Central memory CD8-positive, alpha-beta T cell (primary cell): ENCODE measurements at regions not wholly inside any gene's neighbourhood (a gene's known extent, or its start where the extent isn't known, plus 50 kb on each side); places are given as distances from the start of the nearest gene placed in this dataset.

Experiments used
- ATAC-seq: fragments of 150-1000 bp; cut with Tn5 transposase; replicated peaks from 2 replicates; pipeline ENCODE4 v1.10.0; 2022; ENCODE audit warnings: mild to moderate bottlenecking, moderate FRiP score, moderate number of reproducible peaks; ENCODE audit not compliant: poor library complexity, severe bottlenecking; ENCODE audit errors: extremely low read depth
- DNase-seq, 2 donors: peaks; one replicate each; pipeline ENCODE4 v3.0.0; 2021; ENCODE audit warnings: low spot score in 2 of 2
- H3K27ac Mint-ChIP-seq: one replicate; pipeline ENCODE4 v1.8.0; 2022; ENCODE audit warnings: low read depth, mild to moderate bottlenecking, moderate library complexity, mixed read lengths
- H3K27me3 Mint-ChIP-seq: one replicate; pipeline ENCODE4 v1.8.0; 2022; ENCODE audit warnings: mixed read lengths
- H3K36me3 Mint-ChIP-seq: one replicate; pipeline ENCODE4 v1.8.0; 2022; ENCODE audit warnings: mild to moderate bottlenecking, moderate library complexity, mixed read lengths; ENCODE audit not compliant: insufficient read depth
- H3K4me1 Mint-ChIP-seq: one replicate; pipeline ENCODE4 v1.8.0; 2022; ENCODE audit warnings: mixed read lengths
- H3K4me3 Mint-ChIP-seq: one replicate; pipeline ENCODE4 v1.8.0; 2022; ENCODE audit warnings: mild to moderate bottlenecking, moderate library complexity, mixed read lengths
- H3K9me3 Mint-ChIP-seq: one replicate; pipeline ENCODE4 v1.8.0; 2022; ENCODE audit warnings: mixed read lengths

DNA sequence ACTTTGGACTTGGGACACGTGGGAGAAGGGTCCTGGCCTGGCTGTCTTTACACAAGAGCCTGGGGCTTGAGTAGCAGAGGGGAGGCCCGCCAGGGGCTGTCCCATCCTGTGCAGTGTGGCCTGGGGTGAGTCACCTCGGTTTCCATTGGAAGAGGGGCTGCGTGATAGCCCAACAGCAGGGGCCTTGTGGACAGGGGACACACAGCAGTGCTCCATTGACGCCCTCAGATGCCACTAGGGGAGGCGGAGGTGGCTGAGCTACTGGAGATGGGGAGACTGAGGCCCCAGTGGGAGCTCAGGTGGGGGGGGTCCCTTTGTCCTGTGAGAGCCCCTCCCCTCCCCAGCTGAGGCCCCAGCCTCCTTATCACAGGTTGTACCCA is 50.0 kb upstream of the RNU6ATAC start:
- no peaks in the 10 kb centered on the region for H3K27me3 Mint-ChIP-seq
- H3K27ac Mint-ChIP-seq, result no peak overlapping the region
- ATAC-seq, result no peak

GRCh38 chr9:134214766-134215419 is 50.5 kb upstream of the RNU6ATAC start:
- H3K4me1 Mint-ChIP-seq, result peaks cover 5% of the 10 kb centered on the region
- peaks cover 5% of the 10 kb centered on the region for H3K9me3 Mint-ChIP-seq
- ATAC-seq (no peak), DNase-seq (no peak)
- H3K4me3 Mint-ChIP-seq, result no peak overlapping the region
- no peak overlapping the region for H3K27ac Mint-ChIP-seq
- no peaks in the 10 kb centered on the region for H3K27me3 Mint-ChIP-seq
- H3K36me3 Mint-ChIP-seq, result no peaks in the 10 kb centered on the region

More for the DNA sequence above, 50.0 kb upstream of the RNU6ATAC start:
- Mint-ChIP-seq H3K4me3 (no peak overlapping the region), H3K36me3 (no peaks in the 10 kb centered on the region), H3K9me3 (peaks cover 5% of the 10 kb centered on the region), H3K4me1 (peaks cover 5% of the 10 kb centered on the region)
- DNase-seq, result no peak

- DNase-seq (no peak), ATAC-seq (no peak)
- Mint-ChIP-seq H3K27ac (no peak overlapping the region), H3K36me3 (no peaks in the 10 kb centered on the region), H3K4me3 (no peak overlapping the region), H3K27me3 (no peaks in the 10 kb centered on the region), H3K9me3 (peaks cover 5% of the 10 kb centered on the region), H3K4me1 (peaks cover 5% of the 10 kb centered on the region)
Observed at GRCh38 chr9:134215420-134215698, 51.0 kb upstream of the RNU6ATAC start.

- Mint-ChIP-seq H3K36me3 (no peaks in the 10 kb centered on the region), H3K4me1 (peaks cover 5% of the 10 kb centered on the region), H3K27ac (no peak overlapping the region), H3K9me3 (peaks cover 5% of the 10 kb centered on the region), H3K27me3 (no peaks in the 10 kb centered on the region), H3K4me3 (no peak overlapping the region)
- DNase-seq, result no peak
- ATAC-seq, result no peak
Observed at GRCh38 chr9:134215699-134216448, 51.5 kb upstream of the RNU6ATAC start.

- no peak overlapping the region for H3K4me3 Mint-ChIP-seq
- H3K27me3 Mint-ChIP-seq, result no peaks in the 10 kb centered on the region
- no peak overlapping the region for H3K27ac Mint-ChIP-seq
- no peak for ATAC-seq
- H3K9me3 Mint-ChIP-seq, result peaks cover 5% of the 10 kb centered on the region
- DNase-seq, result no peak
- peaks cover 5% of the 10 kb centered on the region for H3K4me1 Mint-ChIP-seq
- no peaks in the 10 kb centered on the region for H3K36me3 Mint-ChIP-seq
Observed at GRCh38 chr9:134216449-134216951, 52.1 kb upstream of the RNU6ATAC start.

- H3K27me3 Mint-ChIP-seq, result no peaks in the 10 kb centered on the region
- no peak overlapping the region for H3K4me3 Mint-ChIP-seq
- H3K27ac Mint-ChIP-seq, result no peak overlapping the region
- H3K9me3 Mint-ChIP-seq, result peaks cover 5% of the 10 kb centered on the region
- no peaks in the 10 kb centered on the region for H3K36me3 Mint-ChIP-seq
- no peak for ATAC-seq
- no peak for DNase-seq
- H3K4me1 Mint-ChIP-seq, result peaks cover 5% of the 10 kb centered on the region
Observed at GRCh38 chr9:134216961-134217360, 52.6 kb upstream of the RNU6ATAC start.

- no peak overlapping the region for H3K27ac Mint-ChIP-seq
- DNase-seq (no peak), ATAC-seq (no peak)
- H3K9me3 Mint-ChIP-seq, result peaks cover 5% of the 10 kb centered on the region
- no peaks in the 10 kb centered on the region for H3K36me3 Mint-ChIP-seq
- H3K27me3 Mint-ChIP-seq, result no peaks in the 10 kb centered on the region
- peaks cover 5% of the 10 kb centered on the region for H3K4me1 Mint-ChIP-seq
- H3K4me3 Mint-ChIP-seq, result no peak overlapping the region
Observed at GRCh38 chr9:134217431-134218210, 53.3 kb upstream of the RNU6ATAC start.

GRCh38 chr9:134218230-134218629 is 53.9 kb upstream of the RNU6ATAC start:
- H3K4me3 Mint-ChIP-seq, result no peak overlapping the region
- no peak overlapping the region for H3K27ac Mint-ChIP-seq
- DNase-seq, result no peak
- H3K9me3 Mint-ChIP-seq, result no peaks in the 10 kb centered on the region
- H3K4me1 Mint-ChIP-seq, result peaks cover 5% of the 10 kb centered on the region
- no peaks in the 10 kb centered on the region for H3K36me3 Mint-ChIP-seq
- H3K27me3 Mint-ChIP-seq, result no peaks in the 10 kb centered on the region
- no peak for ATAC-seq

- H3K36me3 Mint-ChIP-seq, result no peaks in the 10 kb centered on the region
- no peak overlapping the region for H3K4me3 Mint-ChIP-seq
- H3K9me3 Mint-ChIP-seq, result no peaks in the 10 kb centered on the region
- no peaks in the 10 kb centered on the region for H3K27me3 Mint-ChIP-seq
- ATAC-seq (no peak), DNase-seq (no peak)
- H3K27ac Mint-ChIP-seq, result no peak overlapping the region
- H3K4me1 Mint-ChIP-seq, result peaks cover 5% of the 10 kb centered on the region
Observed at GRCh38 chr9:134219646-134220060, 55.3 kb upstream of the RNU6ATAC start.

GRCh38 chr9:134220311-134220710 is 55.9 kb upstream of the RNU6ATAC start:
- H3K27ac Mint-ChIP-seq, result no peak overlapping the region
- H3K4me1 Mint-ChIP-seq, result peaks cover 5% of the 10 kb centered on the region
- DNase-seq, result no peak
- H3K4me3 Mint-ChIP-seq, result no peak overlapping the region
- no peaks in the 10 kb centered on the region for H3K36me3 Mint-ChIP-seq
- ATAC-seq, result no peak
- no peaks in the 10 kb centered on the region for H3K27me3 Mint-ChIP-seq
- no peaks in the 10 kb centered on the region for H3K9me3 Mint-ChIP-seq

DNA sequence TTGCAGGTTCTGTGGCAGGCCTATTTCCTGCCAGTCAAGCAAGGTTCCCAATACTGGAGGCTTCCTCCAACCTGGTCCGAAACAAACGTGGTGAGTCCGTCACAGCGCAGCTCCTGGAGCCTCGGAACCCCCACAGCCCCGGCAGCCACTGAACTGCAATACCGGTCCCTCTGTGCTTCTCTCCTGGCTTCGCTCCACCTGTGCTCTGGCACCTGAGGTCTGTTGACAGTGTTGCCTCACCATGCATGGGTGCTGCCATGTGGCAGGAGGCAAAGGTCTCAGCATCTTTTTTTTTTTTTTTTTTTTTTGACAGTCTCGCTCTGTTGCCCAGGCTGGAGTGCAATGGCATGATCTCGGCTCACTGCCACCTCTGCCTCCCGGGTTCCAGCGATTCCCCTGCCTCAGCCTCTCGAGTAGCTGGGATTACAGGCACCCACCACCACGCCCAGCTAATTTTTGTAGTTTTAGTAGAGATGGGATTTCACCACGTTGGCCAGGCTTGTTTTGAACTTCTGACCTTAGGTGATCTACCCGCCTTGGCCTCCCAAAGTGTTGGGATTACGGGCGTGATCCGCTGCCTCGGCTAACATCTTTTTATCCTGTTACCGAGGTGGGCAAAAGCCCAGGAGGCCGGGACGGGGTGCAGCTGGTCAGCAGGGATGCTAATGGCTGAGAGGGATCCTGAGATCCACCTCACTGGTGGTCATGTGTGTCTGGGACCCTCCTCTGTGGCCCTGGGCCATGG is 57.1 kb upstream of the RNU6ATAC start:
- Mint-ChIP-seq H3K4me1 (peaks cover 5% of the 10 kb centered on the region), H3K4me3 (no peak overlapping the region), H3K36me3 (no peaks in the 10 kb centered on the region), H3K27ac (no peak overlapping the region), H3K9me3 (no peaks in the 10 kb centered on the region), H3K27me3 (no peaks in the 10 kb centered on the region)
- DNase-seq (no peak), ATAC-seq (no peak)

GRCh38 chr9:134222018-134222573 is 57.7 kb upstream of the RNU6ATAC start:
- H3K36me3 Mint-ChIP-seq, result no peaks in the 10 kb centered on the region
- H3K27ac Mint-ChIP-seq, result no peak overlapping the region
- DNase-seq (no peak), ATAC-seq (no peak)
- H3K27me3 Mint-ChIP-seq, result no peaks in the 10 kb centered on the region
- H3K9me3 Mint-ChIP-seq, result no peaks in the 10 kb centered on the region
- H3K4me1 Mint-ChIP-seq, result peaks cover 5% of the 10 kb centered on the region
- no peak overlapping the region for H3K4me3 Mint-ChIP-seq
